PC-9 (cell line): ENCODE measurements at regions not wholly inside any gene's neighbourhood (a gene's known extent, or its start where the extent isn't known, plus 50 kb on each side); places are given as distances from the start of the nearest gene placed in this dataset.

Experiments
- BruUV-seq: library from RNA; stranded (reverse); fragments of 400-500 nt; replicated peaks from 2 replicates; lab custom pipeline; 2021; lab: Mats Ljungman, UMichigan
- CTCF ChIA-PET: fragments of 300-600 bp; sonication (Branson Sonifier 250); formaldehyde crosslinking; loops from one replicate; lab custom pipeline; 2022; ENCODE audit warnings: antibody characterized with exemption; lab: Charles Lee
- POLR2A ChIA-PET: fragments of 300-600 bp; sonication (Branson Sonifier 250); formaldehyde crosslinking; loops from one replicate; lab custom pipeline; 2022; ENCODE audit warnings: antibody characterized with exemption; ENCODE audit not compliant: unreplicated experiment; lab: Charles Lee
- DNase-seq, 2 experiments: peaks; one replicate each; pipeline versions ENCODE4 v3.0.0 to v3.0.0-alpha.2; 2015 to 2022; ENCODE audit warnings: mixed read lengths in 1 of 2
- H2AFZ ChIP-seq: fragments of 200-600 bp; sonication (generic); 2 replicates; pipeline ENCODE4 v1.8.1; 2017; ENCODE audit warnings: antibody characterized with exemption
- H3F3A ChIP-seq: fragments of 200-600 bp; sonication (generic); 2 replicates; pipeline ENCODE4 v1.8.1; 2017; ENCODE audit warnings: antibody characterized with exemption, mild to moderate bottlenecking, low read depth; ENCODE audit not compliant: insufficient read depth
- H3K27ac ChIP-seq: fragments of 200-600 bp; sonication (generic); 2 replicates; pipeline ENCODE4 v1.6.1; 2016; ENCODE audit warnings: mixed run types
- H3K27me3 ChIP-seq: fragments of 200-600 bp; sonication (generic); 2 replicates; pipeline ENCODE4 v1.6.1; 2016; ENCODE audit warnings: low read depth, mixed run types; ENCODE audit not compliant: insufficient read depth
- H3K36me3 ChIP-seq: fragments of 200-600 bp; sonication (generic); 2 replicates; pipeline ENCODE4 v1.6.1; 2016; ENCODE audit warnings: low read depth, mixed run types
- H3K4me1 ChIP-seq: fragments of 200-600 bp; sonication (generic); replicated peaks from 2 replicates; pipeline ENCODE4 v1.6.1; 2016; ENCODE audit warnings: mixed run types; ENCODE audit not compliant: insufficient read depth
- H3K4me2 ChIP-seq: fragments of 200-600 bp; sonication (generic); 2 replicates; pipeline ENCODE4 v1.6.1; 2017; ENCODE audit warnings: mixed run types
- H3K4me3 ChIP-seq: fragments of 200-600 bp; sonication (generic); 2 replicates; pipeline ENCODE4 v1.6.1; 2016; ENCODE audit warnings: mixed run types
- H3K79me2 ChIP-seq: fragments of 200-600 bp; sonication (generic); 2 replicates; pipeline ENCODE4 v1.6.1; 2017; ENCODE audit warnings: low read depth, mixed run types
- H3K9me2 ChIP-seq: fragments of 200-600 bp; sonication (generic); 2 replicates; pipeline ENCODE4 v1.8.1; 2017; ENCODE audit warnings: mild to moderate bottlenecking; ENCODE audit not compliant: insufficient read depth
- H3K9me3 ChIP-seq: fragments of 200-600 bp; sonication (generic); 2 replicates; pipeline ENCODE4 v1.8.1; 2016; ENCODE audit warnings: low read depth; ENCODE audit not compliant: insufficient read depth
- H4K20me1 ChIP-seq: fragments of 200-600 bp; sonication (generic); 2 replicates; pipeline ENCODE4 v1.8.1; 2017; ENCODE audit not compliant: insufficient read depth
- EZH2 ChIP-seq: fragments of 200-600 bp; sonication (generic); IDR thresholded peaks from 2 replicates; pipeline ENCODE4 v1.8.0; 2017; ENCODE audit warnings: antibody characterized with exemption, low read depth
- intact Hi-C: fragments of 100-400 bp; cut with micrococcal nuclease; formaldehyde crosslinking; loops from one replicate; pipeline ENCODE4 v1.10.0; 2022; ENCODE audit not compliant: unreplicated experiment
- TF ChIP-seq, protein P1 (sequence below): fragments of 200-600 bp; sonication (generic); conservative IDR thresholded peaks from 2 replicates; pipeline ENCODE4 v1.6.1; 2017; ENCODE audit warnings: mixed run types, antibody characterized with exemption, mild to moderate bottlenecking, moderate library complexity

GRCh38 chr11:131041331-131042040, 125.2 kb upstream of the SNX19 start:
- peaks cover 16% of the 10 kb centered on the region for H3F3A ChIP-seq
- no peaks in the 10 kb centered on the region for H3K79me2 ChIP-seq
- H3K27ac ChIP-seq, result peak overlapping the region; percentile 77
- H3K27me3 ChIP-seq, result peaks cover 9% of the 10 kb centered on the region
- peak; percentile 34 to 91 for DNase-seq
- POLR2A ChIA-PET, result no interaction called here
- H2AFZ ChIP-seq, result peak overlapping the region; percentile 14; the same call in 1 of the 2 replicates
- 0 out of 2 replicates have a peak, but pooled peaks cover 7% of the 10 kb centered on the region for H3K9me3 ChIP-seq
- H3K4me1 ChIP-seq, result peaks cover 32% of the 10 kb centered on the region
- CTCF ChIA-PET, result no interaction called here
- BruUV-seq, result no TSS peak
- no peaks in the 10 kb centered on the region for H3K36me3 ChIP-seq
- H3K4me2 ChIP-seq, result peak overlapping the region; percentile 59
- intact Hi-C loops, result loop anchor here (1.0 to 5.0 kb wide), 2 partner anchors 8 to 119 kb away; no protein-coding TSS in a partner anchor
- TF ChIP-seq, protein P1, sequence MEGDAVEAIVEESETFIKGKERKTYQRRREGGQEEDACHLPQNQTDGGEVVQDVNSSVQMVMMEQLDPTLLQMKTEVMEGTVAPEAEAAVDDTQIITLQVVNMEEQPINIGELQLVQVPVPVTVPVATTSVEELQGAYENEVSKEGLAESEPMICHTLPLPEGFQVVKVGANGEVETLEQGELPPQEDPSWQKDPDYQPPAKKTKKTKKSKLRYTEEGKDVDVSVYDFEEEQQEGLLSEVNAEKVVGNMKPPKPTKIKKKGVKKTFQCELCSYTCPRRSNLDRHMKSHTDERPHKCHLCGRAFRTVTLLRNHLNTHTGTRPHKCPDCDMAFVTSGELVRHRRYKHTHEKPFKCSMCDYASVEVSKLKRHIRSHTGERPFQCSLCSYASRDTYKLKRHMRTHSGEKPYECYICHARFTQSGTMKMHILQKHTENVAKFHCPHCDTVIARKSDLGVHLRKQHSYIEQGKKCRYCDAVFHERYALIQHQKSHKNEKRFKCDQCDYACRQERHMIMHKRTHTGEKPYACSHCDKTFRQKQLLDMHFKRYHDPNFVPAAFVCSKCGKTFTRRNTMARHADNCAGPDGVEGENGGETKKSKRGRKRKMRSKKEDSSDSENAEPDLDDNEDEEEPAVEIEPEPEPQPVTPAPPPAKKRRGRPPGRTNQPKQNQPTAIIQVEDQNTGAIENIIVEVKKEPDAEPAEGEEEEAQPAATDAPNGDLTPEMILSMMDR, result no peak
- no peak for TF ChIP-seq EZH2
- H4K20me1 ChIP-seq, result no peaks in the 10 kb centered on the region
- H3K4me3 ChIP-seq, result no peak overlapping the region
- H3K9me2 ChIP-seq, result no peaks in the 10 kb centered on the region

DNA sequence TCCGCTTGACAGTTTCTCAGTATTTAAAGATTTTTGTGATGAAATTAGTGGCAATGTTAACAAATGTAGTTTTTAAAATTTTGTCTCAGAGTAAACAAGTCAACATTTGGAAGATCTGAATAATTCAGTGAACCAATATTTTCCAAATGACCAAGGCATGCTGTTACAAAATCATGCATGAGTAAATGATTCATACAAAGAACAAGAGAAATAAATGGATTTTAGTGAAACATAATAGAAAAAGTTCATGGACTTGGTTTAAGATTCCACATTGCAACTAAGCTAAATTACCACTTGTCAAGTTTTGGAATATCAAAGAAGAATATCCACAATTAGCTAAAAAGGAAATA, 125.7 kb upstream of the SNX19 start:
- peaks cover 16% of the 10 kb centered on the region for H3F3A ChIP-seq
- no TSS peak for BruUV-seq
- 0 out of 2 replicates have a peak, but pooled peaks cover 7% of the 10 kb centered on the region for H3K9me3 ChIP-seq
- peaks cover 15% of the 10 kb centered on the region for H3K27me3 ChIP-seq
- no peaks in the 10 kb centered on the region for H4K20me1 ChIP-seq
- TF ChIP-seq, protein P1, result no peak
- TF ChIP-seq EZH2, result no peak
- peaks cover 32% of the 10 kb centered on the region for H3K4me1 ChIP-seq
- H3K36me3 ChIP-seq, result no peaks in the 10 kb centered on the region
- no peak overlapping the region for H3K4me3 ChIP-seq
- CTCF ChIA-PET, result no interaction called here
- DNase-seq, result no peak
- intact Hi-C loops, result loop anchor here (5.0 kb wide), 1 partner anchor 120 kb away; no protein-coding TSS in a partner anchor
- peak overlapping the region; percentile 77 for H3K27ac ChIP-seq
- H2AFZ ChIP-seq, result no peak overlapping the region
- POLR2A ChIA-PET, result no interaction called here
- H3K79me2 ChIP-seq, result no peaks in the 10 kb centered on the region
- peak overlapping the region; percentile 59 for H3K4me2 ChIP-seq
- no peaks in the 10 kb centered on the region for H3K9me2 ChIP-seq

- H3K27me3 ChIP-seq, result peaks cover 27% of the 10 kb centered on the region
- no peak overlapping the region for H3K4me2 ChIP-seq
- no peak for DNase-seq
- H3K36me3 ChIP-seq, result no peaks in the 10 kb centered on the region
- no peaks in the 10 kb centered on the region for H3K79me2 ChIP-seq
- intact Hi-C loops, result loop anchor here (5.0 kb wide), 1 partner anchor 121 kb away; no protein-coding TSS in a partner anchor
- 0 out of 2 replicates have a peak, but pooled peaks cover 7% of the 10 kb centered on the region for H3K9me3 ChIP-seq
- no peaks in the 10 kb centered on the region for H4K20me1 ChIP-seq
- peaks cover 16% of the 10 kb centered on the region for H3F3A ChIP-seq
- H2AFZ ChIP-seq, result no peak overlapping the region
- ChIA-PET POLR2A (no interaction called here), CTCF (interaction anchor here (0.6 kb wide), 1 partner anchor 216 kb away, joined by 5 read pairs; no protein-coding TSS in a partner anchor)
- H3K4me1 ChIP-seq, result peaks cover 32% of the 10 kb centered on the region
- H3K4me3 ChIP-seq, result no peak overlapping the region
- no peak overlapping the region for H3K27ac ChIP-seq
- no TSS peak for BruUV-seq
- TF ChIP-seq, protein P1, result no peak
- TF ChIP-seq EZH2, result no peak
- H3K9me2 ChIP-seq, result no peaks in the 10 kb centered on the region
Observed at GRCh38 chr11:131043251-131043650, 127.0 kb upstream of the SNX19 start.
